ENCODE measurements at regions not wholly inside any gene's neighbourhood (a gene's known extent, or its start where the extent isn't known, plus 50 kb on each side); places are given as distances from the start of the nearest gene placed in this dataset.

- ChIA-PET POLR2A (no interaction called here), CTCF (no interaction called here)
These were observed 618.6 kb downstream of the TLL1 start for GRCh38 chr4:166491635-166492034.

More at GRCh38 chr4:166491635-166492034, 618.6 kb downstream of the TLL1 start:
- H3K27me3 ChIP-seq (ENCODE audit: insufficient read depth, low read length): no peaks in the 10 kb centered on the region
- RAD21 ChIA-PET (ENCODE audit: low non-redundant PET in 1 of 2, low total read pairs in 2 of 2, uncharacterized antibody in 2 of 2, unreplicated experiment in 2 of 2): no interaction called here
- no peak overlapping the region for H3K4me2 ChIP-seq (ENCODE audit: low read length)
- no peak overlapping the region for H3K27ac ChIP-seq (ENCODE audit: low read depth, low read length)
- no peaks in the 10 kb centered on the region for H4K20me1 ChIP-seq (ENCODE audit: insufficient read depth)
- no peaks in the 10 kb centered on the region for H3K4me1 ChIP-seq (ENCODE audit: control insufficient read depth in 1 of 2, insufficient read depth in 2 of 2, low read length in 2 of 2)
- intact Hi-C loops (cut with micrococcal nuclease): loop anchor here (5.0 kb wide), 1 partner anchor 39 kb away; no protein-coding TSS in a partner anchor
- TF ChIP-seq MAX (IDR thresholded peaks at IDR 0.05) (no peak), REST (IDR thresholded peaks at IDR 0.05; ENCODE audit: low read depth) (no peak), EZH2 (IDR thresholded peaks at IDR 0.05) (no peak)
- H3K36me3 ChIP-seq (ENCODE audit: control insufficient read depth in 1 of 2, insufficient read depth in 2 of 2, low read length in 2 of 2): no peaks in the 10 kb centered on the region
- no peaks in the 10 kb centered on the region for H3K79me2 ChIP-seq (ENCODE audit: insufficient read depth, low read length)
- no peak overlapping the region for H3K9ac ChIP-seq (ENCODE audit: low read length)
- no TSS peak for BruUV-seq (replicated peaks)
- no peak for DNase-seq (ENCODE audit: low read depth, low spot score)
- no peak overlapping the region for H3K4me3 ChIP-seq (replicated peaks in 1 of 2; ENCODE audit: low read depth in 1 of 2, low read length in 2 of 2)
- H3K9me3 ChIP-seq (ENCODE audit: control insufficient read depth in 1 of 2, insufficient read depth in 1 of 2, low read depth in 1 of 2, low read length in 2 of 2): no peaks in the 10 kb centered on the region
- no peak overlapping the region for H2AFZ ChIP-seq (ENCODE audit: low read depth, low read length, poor library complexity, severe bottlenecking)
- no peak for ATAC-seq
- H3K9me2 ChIP-seq (ENCODE audit: insufficient read depth): no peaks in the 10 kb centered on the region

Measured in HCT116 (cell line).